Cortex of kidney (tissue), 1 donor: ENCODE measurements at regions not wholly inside any gene's neighbourhood (a gene's known extent, or its start where the extent isn't known, plus 50 kb on each side); places are given as distances from the start of the nearest gene placed in this dataset.
"Not testable (repeated sequence)": the region's sequence is repeated elsewhere in the genome, so short reads cannot be mapped to it uniquely, and the experiment has no call there.

Experiments used
- DNase-seq: peaks from one replicate; lab custom pipeline; 2025; lab: John Stamatoyannopoulos, UW

DNA sequence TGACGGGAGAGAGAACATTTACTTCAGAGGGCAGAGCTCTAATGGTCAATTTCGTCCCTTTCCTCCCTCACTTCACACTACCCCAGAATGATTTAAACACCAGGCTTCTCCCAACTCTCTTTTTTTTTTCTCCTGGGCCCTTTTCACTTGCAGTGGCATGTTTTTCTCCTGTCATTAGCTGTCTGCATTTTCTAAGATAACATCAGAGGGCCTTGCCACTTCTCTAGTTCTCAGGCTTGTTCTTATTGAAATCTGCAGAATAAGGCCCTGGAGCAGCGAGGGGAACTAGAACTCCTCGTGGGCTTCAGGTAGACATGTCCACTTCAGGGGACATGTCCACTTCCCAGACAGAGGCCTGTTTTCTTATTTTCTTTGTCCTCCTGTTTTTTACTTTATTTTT, 514.4 kb upstream of the TBL1XR1 start:
- no peak for DNase-seq

DNA sequence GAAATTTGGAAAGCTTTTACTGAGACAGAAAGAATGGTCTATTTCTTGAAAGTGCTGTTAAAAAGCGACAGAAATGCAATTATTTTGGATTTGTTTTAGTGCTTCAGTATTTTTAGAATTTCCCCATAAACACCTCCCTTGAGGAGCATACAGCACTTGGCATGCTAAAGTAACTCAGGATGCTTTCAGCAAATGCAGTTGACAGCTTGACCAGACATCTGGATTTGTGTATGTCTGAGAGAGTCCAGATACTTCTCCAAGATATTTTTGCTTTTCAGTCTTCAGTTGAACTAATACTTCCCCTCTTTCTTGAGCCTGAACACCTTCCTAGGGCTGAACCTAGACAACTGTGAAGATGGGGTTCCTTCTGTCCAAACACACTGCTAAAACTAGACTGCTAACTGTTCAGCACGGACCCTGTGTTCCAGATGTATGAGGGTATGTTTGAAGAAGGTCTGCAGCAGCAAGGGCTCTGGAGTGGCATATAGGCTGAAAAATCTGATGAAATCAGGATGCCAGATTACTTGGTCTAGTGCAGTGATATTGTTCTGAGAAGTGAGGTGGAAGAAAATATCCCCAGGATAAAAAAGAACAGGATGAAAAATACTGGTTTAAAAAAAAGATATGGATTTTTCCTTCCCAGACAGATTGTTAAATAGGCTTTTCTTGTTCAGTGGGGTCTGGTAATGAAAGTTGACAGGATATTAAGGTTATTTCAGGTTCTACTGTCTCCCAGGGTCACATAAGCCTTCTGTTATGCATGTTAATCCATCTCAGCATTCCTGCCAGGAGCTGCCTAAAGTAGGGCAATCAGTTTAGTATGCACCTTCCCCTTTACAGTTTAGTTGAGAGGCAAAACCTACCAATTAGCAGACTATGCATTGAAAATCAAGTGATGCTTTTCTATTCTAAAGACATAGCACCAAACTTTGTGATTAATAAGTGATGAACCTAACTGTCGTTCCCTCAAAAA, 516.9 kb upstream of the TBL1XR1 start:
- no peak for DNase-seq

DNA sequence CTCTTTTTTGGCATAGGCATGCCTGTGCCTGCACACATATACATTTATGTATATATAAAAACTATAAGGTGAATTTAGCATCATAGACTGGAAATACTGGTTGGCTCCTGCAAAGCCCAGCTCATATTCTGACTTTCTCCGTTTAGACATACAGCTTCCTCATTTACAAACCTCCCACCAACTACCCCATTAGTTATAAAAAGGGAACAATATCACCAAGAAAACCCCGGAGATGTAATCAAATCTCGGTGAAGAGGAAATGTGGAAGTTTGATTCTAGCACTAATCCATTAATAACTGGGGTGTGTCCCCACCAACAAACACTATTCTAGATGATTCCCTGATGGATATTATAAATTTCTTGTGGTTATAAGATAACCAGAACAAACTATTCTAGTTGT, 517.7 kb upstream of the TBL1XR1 start:
- no peak for DNase-seq

DNA sequence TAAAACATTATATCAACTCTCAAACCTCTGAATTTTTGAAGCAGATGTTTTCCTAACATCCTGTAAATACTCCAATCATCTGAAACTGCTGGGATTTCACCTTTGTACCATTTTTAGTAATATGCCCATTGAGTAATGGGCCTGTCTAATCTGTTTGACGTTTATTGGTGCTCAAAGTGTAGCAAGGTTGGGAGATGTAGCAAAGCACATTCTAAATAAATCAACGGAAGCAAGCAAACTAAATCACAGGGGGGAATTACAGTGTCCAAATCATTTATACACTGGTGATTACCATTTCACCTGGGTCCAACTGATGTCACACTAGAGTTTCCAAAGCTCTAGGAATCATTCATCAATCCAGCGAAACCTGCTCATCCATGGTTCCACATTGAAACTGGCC, 518.7 kb upstream of the TBL1XR1 start:
- DNase-seq = no peak

DNA sequence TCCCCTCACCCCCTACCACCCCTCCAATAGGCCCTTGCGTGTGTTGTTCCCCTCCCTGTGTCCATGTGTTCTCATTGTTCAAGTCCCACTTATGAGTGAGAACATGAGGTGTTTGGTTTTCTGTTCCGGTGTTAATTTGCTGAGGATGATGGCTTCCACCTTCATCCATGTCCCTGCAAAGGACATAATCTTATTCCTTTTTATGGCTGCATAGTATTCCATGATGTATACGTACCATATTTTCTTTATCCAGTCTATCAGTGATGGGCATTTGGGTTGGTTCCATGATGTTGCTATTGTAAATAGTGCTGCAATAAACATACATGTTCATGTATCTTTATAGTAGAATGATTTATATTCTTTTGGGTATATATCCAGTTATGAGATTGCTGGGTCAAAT, 523.6 kb upstream of the TBL1XR1 start:
- DNase-seq = not testable (repeated sequence)

DNA sequence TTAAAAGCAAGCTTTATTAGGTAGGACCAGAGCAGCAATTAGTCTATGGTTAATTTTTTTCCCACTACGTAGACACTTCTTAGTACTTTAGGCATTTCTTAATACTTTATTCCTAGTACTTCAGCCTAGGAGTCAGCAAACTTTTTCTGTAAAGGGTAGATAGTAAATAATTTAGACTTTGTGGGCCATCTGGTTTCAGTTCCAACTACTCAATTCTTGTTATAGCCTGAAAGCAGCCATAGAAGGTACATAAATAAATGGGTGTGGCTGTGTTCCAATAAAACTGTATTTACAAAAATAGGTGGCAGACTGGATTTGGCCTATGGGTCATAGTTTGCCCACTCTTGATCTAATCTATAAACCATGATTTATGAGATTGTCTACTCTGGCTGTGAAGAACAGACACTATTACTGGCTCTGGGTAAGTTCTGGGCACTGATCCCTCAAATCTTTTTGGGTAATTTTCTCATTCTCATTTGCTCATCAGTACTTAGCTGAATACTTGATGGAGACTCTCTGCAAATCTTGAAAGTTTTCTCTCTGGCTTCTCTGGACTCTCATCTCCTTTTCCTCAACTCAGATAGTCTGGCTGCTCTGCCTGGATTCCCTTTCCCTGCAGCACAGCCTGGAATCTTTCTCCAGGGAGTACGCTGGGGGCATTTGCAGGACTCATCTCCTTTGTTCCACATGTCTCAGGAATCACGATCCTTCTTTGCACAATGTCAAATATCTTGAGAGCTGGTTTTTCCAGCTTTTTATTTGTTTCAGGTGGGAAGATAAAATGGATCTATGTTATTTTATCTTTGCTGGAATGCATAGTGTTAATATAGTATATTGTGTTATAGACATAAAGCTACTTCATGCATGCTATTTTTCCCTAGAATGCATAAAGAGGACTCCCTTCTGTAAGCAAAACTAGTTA, 524.8 kb upstream of the TBL1XR1 start:
- no peak for DNase-seq

DNA sequence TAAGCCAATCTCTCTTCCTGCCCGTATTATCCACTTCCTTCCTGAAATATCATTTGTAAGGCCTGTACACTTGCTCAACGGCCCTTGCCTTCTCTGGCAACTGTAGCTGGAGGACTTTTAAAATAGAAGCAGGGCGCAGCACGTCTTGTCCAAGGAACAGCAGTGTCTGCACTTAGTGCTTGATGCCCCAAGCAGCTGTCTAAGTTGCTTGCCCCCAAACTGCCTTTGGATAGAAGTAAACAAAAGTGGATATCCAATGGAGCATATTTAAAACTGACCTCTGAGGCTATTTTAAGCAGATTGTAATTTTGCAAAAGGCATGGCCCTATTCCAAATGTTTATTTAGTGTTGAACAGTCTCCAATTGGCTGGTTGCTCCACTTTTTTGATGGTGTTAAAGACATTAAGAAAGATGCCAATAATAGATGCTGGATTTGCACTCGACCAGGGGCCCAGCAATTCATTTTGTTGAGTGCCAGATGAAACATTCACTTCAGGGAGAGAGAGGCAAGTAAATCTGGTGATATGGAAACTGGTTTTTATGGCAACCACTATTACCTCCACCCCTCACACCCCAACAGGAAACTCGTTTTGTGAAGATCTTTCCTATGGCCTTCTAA, 526.8 kb upstream of the TBL1XR1 start:
- DNase-seq = no peak

DNA sequence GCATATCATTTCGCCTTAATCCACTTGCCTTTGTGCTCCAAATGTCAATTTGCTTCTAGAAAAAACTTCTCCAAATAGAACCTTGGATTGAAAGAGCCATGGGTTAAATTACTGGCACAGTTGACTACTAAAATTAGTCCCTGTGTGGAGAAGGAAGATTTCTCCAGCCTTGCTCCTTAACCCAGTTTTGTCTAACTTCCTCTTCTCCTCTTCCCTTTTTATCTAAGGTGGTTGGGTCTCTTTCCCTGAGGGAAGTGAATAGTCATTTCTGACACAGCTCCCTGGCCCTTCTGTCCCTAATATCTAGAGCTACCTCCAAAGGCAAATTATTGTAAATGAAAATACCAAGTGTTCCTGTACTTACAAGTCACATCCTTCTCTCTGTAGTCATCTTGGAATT, 527.9 kb upstream of the TBL1XR1 start:
- DNase-seq = no peak

DNA sequence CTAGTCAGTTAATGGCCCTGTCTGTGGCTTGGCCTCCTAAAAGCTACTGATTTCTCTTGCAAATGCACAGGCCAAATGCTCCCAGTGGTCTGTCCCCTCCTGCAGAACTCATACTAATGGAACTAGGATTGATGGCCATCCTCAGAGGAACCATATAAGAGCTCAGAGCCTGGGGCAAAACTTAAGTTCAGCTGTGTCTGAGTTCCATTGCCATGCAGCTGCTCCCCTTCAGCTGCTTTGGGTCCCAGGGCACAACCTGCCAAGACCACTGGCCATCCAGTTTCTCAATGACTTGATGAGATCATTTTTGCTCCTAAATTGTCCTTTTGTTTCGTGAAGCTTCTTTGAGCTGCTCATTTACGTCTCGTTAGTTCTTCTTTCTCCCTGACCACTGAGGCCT, 529.5 kb upstream of the TBL1XR1 start:
- DNase-seq = no peak

DNA sequence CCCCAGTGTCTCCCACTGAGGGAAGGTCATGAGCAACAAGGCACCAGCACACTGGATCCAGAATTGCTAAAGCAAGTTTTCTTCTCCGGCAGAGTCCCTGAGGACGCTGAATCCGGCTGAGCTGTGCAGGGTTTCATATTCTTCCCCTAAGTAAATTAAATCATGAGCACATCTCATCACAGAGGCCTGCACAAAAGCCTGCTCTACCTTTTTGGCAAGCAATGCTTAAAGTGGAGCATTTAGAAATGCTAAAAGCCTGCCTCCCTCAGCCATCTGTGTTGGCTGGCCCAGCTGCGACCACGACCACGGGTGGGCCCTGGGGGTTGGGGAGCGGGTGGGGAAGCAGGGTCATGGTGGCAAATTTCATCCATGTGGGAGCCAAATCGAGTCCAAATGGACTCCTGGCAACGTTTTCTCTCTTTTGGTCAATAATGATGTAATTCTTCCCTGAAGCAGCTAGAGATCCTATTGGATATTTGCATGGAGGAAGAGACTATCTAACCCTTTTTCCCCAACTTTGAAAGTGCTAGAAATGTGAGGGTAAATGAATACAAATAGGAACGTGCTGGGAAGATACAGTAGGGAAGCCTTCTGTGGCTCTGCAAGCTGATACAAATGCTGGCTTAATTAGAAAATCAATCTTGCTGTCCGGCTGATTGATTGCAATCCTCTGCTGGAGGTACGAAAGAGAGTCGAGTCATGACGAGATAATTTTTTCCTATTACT, 532.8 kb upstream of the TBL1XR1 start:
- DNase-seq = no peak

DNA sequence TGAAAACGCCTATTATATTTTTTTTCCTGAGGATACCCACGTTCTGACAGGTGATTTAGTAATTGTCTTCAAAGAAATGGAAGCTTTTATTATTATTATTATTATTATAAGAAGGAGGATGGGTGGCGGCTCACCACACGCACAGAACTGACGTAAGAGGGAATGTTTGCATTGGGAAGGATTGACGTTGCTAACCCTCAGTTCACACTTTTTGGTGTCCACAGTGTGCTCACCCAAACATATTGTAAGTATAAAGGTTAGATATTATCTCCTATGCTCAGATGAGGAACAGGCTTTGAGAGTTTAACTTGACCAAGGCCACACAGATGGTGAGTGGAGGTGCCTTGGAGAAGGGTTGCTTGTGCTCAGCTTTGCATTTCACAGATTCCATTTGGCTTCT, 533.5 kb upstream of the TBL1XR1 start:
- no peak for DNase-seq

DNA sequence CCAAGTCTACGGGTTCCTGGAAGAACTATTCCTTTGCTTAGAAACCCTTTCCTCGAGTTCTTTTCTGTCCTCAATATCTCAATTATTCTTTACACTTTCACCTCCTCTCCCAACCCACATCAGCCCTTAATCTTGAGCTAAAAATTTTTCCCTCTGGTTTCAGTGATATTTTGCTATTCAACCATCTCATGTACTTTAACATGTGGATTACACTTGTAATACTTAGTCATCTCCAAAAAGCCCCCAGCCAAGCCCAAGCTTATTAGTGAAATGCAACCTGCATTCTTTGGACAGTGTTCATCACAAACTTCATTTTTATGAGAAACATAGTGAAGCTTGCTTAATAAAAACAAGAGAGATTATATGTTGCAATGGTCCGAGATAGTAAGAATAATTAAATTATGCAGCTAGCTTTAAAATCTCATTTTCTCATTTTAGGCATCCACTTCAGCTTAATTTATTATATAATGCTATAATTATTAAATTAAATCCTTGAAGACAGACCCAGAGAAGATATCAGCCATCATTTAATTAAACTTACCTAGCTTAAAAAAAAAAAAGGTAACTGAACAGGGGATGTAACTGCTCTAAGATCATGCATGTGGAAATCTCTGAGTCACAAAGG, 534.5 kb upstream of the TBL1XR1 start:
- DNase-seq = no peak

DNA sequence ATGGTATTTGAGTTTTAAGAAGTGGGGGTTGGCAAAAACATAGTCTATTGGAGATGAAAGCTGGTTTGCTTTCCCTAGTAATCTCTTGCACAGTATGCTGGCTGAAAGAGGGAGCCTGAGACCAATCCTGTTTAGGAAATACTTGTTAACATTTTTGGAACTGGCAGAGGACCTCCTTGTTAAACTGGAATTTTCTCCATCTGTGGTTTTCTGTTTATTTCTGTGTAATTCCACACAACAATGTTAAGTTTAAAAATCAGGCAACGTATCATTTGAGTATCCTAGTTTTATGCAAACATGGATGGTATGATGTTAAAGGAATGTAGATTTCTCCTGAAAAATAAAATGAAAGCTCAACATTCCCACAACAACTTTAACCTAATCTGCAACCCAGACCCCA, 536.0 kb upstream of the TBL1XR1 start:
- DNase-seq = no peak

DNA sequence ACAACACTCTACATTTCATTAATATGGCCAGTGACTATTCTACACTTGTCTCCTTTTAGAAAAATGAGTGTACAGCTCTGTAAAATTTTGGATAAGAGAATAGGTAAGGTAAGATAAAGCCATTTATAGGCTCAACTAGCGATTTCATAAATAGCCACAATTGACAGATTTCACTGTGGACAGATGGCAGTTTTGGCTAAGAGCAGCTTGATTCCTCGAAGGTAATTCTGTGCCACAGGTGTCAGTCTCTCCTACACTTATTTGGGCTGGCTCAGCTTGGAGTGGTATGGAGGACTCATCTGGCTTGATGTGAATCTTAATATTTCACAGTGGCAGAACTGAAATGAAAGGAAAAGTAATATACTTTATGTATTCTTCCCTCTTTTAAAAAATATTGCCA, 536.7 kb upstream of the TBL1XR1 start:
- no peak for DNase-seq

DNA sequence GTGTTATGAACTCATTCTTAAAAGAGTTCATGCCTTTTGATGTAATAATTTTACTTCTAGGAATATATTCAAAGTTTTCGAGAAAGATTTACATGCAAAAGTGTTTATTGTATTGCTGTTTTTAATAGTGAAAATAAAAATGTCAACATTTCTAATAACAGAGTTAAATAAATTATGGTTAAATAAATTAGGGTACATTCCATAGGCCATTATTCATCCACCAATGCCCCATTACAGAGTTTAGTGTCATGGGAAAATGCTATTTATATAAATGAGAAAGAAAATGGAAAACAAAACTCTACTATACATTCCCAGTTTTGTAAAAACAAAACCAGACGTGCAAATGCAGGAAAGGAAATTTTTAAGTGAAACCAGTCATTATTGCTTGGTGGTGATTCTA, 538.1 kb upstream of the TBL1XR1 start:
- DNase-seq = no peak

DNA sequence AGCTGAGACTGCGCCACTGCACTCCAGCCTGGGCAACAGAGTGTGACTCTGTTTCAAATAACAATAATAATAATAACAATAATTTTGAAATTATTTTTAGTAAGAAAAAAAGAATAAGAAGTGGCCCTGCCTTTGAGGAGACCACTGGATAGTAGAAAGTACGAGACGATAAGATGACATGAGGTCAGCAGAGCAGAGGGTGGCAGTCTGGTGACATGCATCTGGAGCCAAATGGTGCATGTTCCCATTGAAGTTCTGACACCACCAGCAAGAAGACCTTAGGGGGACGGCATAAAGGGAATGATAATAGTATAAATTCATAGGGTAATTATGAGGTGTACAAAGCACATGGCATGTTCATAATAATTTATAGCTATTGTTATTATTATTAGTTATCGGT, 542.2 kb upstream of the TBL1XR1 start:
- no peak for DNase-seq

DNA sequence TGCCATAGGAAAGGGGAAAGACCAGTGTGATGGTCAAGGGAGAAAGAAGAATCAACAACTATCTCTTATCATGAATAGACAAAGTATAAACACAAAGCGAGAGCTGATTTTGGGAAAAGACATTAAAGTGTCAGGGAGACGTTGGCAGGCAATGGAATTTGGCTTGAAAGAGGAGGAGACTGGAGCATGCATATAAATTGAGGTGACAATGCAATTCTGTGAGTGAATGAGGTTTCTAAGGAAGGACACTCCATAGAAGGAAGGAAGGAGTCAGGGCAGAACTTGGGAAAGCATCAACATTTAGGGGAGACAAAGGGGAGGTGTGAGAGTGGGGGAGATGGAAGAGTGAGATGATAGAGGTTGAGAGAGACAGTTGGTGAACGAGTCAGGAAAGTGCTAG, 543.0 kb upstream of the TBL1XR1 start:
- no peak for DNase-seq

DNA sequence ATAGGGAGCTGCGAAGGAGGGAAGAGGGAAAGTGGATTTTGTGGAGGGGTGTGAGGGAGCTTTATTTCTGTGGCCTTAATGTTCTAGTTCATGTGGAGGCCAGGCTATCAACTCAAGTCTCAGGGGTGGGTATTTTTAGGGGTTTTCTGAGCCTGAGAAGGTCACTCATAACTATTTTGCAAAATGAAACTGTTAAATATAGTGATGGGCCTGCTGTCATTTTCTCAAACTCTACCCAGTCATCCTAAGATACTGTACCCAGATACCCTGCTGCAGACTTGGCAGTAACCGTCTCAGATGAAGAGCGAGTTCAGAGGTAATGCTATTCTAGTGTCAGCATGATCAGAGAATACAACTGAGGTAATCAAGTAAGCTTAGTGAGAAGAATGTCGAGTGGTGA, 545.0 kb upstream of the TBL1XR1 start:
- no peak for DNase-seq

DNA sequence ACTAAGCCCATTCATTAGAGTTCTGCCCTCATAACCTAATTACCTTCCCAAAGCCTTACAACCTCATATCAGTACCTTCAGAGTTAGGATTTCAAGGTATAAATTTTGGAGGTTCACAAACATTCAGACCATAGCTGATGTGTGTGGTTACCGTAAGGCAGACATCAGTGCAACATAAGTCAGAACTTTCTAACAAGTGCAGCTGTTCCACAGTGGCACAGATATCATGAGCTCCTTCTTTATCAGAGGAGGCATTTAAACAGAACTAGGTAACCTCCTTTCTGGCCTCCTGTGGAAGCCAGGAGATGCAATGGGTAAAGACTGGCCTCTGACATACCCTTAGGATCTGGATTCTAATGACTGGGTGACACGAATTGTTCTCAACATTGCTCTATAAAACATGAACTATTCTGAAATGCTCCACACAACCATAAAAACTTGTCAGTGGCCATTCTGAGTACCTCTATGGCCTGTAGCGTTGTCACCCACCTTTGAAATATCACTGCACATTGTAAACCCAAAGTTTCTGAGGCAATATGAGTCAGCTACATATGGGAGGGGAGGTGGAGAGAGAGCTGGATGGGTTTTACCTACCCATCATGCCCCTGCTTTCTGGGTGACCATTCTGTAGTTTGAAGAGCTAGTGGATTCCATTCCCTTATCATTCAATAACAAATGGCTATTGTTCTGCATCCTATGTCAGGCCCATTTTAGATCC, 546.0 kb upstream of the TBL1XR1 start:
- no peak for DNase-seq

DNA sequence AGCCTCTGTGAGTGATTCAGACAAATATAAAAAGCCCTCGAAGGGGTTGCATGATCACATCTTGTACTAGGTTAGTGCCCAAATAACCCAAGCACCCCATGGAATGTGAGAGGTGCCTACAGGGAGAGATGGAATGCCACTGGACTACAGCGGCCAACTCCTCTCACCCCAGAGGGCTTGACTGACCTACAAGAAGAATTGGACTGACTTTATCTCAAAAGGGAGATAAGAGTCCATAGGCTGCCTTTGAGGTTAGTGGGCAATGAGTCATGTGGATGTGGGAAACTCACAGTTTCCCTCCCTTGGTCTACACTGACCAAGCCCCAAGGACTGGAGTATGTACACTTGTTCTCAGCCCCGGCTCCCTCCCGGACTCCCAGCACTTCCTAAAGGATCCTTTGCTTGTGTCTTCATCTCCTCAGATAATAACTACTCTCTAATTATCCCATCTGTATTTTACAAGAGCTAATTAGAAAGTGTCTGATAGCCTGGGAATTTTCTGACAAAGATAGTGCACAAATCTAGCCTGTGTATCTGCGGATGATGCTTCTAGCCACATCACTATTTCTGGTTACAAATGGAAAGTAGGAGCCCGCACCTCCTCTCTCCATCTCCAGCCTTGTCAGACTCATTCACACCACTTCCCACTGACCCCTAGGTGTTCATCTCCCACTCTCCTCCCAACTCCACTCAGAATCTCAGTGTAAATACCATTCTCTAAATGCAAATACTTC, 547.8 kb upstream of the TBL1XR1 start:
- DNase-seq = no peak
